ENCODE measurements at regions not wholly inside any gene's neighbourhood (a gene's known extent, or its start where the extent isn't known, plus 50 kb on each side); places are given as distances from the start of the nearest gene placed in this dataset.

DNA sequence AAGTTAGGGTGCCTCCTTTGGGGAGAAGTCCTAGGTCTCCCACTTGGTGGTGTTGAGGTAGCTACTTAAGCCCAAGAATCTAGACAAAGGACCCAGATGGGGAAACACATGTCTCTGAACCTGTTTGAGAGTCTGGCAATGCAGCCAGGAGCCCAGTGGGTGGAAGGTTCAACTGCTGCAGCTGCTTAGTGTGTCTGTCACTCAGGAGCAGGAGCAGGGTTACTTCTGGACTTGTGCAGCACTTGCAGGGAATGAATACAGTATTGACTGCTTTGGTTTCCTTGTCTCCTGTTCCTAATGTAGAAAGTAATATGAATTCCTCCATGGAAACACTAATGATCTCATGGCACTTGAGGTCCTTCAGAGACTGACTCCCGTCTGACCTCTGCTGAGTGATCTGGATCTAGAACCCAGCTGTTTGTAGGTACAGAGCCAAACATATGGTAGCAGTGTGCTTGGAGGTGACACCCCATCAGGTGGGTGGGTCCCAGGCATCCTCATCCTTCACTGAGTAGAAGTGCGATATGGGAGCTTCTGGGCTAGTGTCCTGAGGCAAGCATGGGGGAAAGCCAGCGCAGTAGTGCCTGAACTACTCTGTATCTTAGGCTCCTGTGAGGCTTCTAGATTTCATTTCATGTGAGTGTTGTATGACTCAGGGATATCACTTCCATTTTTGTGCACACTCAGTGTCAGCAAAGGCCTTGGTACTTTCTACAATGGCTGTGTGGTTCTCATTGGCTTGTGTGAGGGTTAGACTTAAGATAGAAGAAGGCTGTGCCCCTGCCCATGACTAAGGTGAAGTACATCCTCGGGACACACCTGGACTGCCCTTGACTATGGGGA lies 85.0 kb upstream of the WDR1 start:
- DNase-seq, result no peak

DNA sequence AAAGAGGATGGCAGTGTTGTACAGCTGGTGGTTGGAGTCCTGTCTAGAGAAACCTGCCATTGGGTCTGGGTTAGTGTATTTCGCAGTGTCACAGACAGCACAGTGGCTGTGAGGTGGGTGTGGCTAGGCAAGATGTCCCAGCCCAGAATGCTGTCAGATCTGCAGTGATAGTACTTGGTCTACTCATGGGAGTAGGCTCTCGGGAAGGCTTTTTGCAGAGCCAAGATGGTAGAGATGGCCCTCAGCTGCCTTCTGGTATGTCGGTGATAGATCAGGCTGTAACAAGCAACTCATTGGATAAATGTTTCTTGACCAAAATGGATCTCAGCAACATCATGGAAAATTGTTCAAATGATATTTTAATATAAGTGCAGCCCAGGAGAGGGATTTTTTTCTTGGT lies 84.3 kb upstream of the WDR1 start:
- no peak for DNase-seq

DNA sequence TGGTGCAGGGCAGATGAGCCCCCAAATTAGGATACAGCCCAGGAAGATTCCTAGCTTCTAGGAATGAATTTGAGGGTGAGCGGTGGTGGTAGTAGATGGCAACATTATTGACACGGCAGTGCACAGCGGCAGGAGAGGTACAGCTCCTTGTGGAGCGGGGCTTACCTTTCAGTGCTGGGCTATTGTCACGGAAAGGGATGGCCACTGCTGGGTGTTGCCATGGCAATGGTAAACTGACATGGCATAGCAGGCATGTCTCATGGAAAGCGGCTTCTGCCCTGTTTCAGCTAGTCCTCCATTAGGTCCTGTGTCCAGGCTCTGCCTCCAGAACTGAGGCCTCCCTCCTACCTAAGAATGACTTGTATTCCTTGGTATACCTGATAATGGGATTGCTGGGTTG lies 81.8 kb upstream of the WDR1 start:
- no peak for DNase-seq

DNA sequence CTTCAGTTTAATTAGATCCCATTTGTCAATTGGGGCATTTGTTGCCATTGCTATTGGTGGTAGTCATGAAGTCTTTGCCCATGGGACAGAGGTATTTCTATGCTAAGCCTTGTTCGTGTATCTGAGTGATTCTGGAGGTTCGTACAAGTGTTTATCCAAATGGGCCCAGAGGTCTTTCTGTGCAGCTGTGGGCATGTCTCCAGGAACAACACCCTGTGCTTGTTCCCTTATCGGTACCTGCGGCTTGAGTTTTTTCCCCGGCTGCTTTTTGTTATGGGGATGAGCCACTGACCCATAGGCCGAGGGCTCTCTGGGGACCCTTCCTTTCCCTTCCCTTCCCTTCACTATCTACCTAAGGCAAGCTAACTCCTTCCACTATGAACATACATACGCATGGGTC lies 81.4 kb upstream of the WDR1 start:
- DNase-seq, result no peak

DNA sequence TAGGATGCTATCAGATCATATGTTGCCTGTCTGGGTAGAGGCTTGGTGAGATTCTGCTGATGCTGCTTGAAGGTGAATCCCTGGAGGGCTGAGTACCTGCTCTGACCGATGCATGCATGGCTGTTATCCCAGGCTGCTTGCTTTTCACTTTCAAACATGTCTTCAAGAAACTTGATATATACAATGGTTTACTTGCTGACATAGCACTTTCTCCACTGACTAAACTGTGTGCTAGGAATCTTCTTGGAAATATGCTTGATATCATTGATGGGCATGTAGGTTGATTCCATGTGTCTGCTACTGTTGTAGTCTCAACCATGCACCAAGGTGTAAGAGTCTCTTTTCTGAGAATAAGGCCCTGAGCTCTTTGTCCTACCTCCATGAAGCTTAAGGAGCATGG lies 79.6 kb upstream of the WDR1 start:
- DNase-seq, result no peak

DNA sequence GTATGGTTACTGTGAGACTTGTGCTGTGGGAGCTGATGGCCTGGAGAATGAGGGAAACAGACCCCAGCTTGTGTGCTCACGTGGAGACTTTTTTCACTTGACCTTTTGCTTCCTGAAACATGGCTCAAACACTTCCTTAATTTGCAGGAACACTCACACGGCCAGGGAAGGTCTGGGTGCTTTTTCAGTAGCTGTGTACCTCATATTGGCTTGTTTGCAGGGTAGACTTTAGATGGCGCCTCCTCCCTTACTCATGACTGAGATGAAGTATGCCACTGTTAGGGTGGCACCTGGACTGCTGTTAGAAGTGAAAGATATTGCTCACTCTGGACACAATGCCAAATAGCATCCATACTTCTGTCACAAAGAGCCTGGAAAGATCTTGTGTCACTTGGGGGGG lies 75.7 kb upstream of the WDR1 start:
- DNase-seq, result no peak

DNA sequence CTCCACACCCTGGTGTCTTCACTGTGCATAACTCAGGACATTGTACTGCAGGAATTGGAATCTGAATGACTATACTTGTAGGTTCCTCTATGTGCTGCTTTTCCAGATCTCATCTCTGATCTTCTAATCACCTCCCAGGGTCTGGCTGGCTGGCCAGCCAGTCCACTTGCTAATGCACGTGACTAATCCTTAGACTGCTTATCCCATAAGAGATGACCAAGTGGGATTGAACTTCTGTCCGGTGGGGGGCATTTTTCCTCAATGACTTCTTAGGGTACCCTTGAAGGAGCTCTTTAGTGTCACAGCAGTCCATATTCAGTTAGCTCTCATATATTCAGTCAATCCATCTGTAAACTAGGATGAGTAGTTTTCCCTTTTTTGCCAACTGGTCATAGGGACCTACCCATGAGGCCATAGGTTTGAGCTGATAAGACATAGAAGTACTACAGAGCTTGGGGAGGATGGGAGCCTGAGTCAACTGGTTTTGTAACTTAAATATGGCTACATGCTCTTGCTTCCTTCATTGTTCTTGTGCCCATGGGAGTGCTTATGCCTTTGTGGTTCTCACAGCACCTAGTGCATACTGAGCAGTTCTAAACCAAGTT lies 71.9 kb upstream of the WDR1 start:
- no peak for DNase-seq

DNA sequence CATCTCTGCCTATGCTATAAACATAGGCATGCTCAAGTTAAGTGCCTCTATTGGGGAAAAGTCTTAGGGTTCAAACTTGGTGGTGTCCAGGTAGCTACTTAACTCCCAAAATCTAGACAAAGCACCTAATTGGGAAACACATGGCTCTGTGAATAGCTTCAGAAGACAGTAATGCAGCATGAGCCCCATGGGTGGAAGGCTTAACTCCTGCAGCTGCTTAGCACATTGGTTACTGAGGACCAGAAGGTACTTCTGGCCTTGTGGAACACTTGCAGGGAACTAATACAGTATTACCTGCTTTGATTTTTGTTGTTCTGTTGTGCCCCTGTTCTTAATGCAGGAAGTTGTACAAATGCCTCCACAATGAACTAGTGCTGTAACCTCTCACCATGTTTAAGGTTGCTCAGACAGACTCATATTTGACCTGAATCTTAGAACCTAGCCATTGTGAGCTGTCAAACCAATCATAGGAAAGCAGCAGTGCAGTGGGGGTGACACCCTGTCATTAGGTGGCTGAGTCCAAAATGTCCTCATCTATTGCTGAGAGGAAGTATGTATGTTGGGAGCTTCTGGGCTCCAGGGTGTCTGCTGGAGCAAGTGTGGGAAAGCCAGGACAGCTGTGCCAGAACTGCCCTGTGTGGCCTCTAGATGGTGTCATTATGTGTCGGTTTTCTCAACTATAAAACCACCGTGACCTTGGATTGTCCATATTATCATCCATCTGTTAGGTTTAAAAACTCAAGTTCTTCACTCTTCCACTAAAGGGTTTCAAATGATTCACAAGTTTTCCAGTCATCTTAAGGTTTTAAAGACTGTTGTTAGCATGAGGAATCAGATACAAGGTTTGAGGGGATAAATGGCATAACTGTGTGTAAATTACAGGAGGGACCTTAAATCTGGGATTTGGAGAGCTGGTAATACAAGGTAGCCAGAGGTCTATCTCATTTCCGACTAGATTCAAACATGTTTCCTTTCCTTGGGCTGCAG lies 69.9 kb upstream of the WDR1 start:
- no peak for DNase-seq

DNA sequence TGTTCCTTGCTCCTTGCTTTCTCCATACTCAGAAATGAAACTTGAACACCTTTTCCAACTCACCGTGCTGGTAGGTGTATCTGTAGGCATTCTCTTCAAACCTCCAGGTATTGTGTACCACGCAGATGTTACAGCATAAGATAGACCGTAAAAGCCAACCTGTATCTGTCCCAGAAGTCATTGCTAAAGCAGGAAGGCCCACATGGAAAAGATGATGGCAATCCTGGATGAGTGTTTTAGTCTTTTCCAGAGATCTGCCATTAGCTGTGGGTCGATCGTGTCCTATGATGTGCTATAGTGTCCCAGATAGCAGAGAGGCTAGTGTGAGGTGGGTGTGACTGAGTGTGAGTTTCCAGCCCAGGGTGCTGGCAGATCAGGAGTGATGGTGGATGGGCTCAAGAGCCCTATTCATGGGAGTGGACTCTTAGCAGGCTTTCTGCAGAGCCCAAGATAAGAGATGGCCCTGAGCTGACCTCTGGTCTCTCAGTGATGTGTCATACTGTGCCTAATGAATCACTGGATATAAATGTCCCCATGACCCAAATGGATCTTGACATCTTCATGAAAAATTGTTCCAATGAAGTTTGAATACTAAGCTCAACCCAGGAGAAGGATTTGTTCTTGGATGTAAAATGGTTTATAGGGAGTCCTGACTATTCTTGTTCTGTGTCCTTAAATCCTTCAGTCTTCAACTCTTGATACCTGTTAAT lies 69.1 kb upstream of the WDR1 start:
- DNase-seq, result no peak

DNA sequence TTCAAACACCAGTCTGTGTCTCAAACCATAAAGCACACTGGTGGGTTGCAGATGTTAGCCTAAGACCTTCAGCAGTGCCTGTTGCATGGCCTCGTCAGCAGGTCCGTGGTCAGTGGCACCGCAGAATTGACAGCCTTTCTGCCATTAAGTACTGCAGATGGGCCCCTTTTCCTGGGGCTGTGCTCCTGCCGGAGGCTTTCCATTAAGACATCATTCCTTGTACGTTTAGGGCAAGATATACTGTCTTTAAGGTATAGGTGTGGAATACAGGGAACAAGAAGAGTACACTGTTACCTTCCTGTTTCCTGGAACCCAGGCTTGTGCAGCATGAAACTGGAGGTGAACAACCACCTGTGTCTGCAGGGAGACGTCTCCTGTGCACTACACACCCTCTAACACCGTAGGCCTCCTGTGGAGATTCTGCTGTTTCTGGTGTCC lies 67.9 kb upstream of the WDR1 start:
- DNase-seq, result no peak

DNA sequence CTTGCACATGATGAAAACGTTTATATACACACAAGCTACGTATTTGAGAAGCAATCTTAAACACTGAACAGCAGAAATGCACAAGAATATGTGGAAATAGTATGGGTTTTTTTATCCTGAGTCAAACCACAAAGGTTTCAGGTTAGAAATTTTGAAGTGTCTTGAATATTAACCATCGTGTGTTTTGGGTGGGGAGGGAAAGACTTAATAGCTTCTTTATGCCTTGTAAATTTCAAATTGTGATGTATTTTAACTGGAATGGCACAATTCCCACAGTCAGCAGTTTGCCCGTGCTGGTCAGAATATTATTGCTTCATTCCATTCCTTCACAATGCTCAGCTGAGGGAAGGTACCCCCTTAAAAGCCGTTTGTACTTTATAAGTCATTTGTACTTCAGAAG lies 67.4 kb upstream of the WDR1 start:
- DNase-seq, result no peak

DNA sequence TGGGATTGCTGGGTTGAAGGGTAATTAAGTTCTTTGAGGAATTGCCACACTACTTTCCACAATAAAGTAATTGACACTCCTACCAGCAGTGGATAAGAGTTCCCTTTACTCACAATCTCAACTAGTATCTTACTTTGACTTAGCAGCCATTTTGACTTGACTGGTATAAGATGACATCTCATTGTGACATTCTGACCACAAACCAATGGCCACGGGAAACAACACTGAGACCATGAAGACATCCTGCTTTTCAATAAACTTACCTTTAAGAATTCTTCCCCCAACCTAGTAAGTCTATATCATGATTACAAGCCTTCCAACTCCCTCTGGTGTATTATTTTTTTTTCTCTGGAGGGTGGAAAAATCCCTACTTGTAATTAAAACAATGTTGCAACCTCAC lies 66.9 kb upstream of the WDR1 start:
- no peak for DNase-seq

DNA sequence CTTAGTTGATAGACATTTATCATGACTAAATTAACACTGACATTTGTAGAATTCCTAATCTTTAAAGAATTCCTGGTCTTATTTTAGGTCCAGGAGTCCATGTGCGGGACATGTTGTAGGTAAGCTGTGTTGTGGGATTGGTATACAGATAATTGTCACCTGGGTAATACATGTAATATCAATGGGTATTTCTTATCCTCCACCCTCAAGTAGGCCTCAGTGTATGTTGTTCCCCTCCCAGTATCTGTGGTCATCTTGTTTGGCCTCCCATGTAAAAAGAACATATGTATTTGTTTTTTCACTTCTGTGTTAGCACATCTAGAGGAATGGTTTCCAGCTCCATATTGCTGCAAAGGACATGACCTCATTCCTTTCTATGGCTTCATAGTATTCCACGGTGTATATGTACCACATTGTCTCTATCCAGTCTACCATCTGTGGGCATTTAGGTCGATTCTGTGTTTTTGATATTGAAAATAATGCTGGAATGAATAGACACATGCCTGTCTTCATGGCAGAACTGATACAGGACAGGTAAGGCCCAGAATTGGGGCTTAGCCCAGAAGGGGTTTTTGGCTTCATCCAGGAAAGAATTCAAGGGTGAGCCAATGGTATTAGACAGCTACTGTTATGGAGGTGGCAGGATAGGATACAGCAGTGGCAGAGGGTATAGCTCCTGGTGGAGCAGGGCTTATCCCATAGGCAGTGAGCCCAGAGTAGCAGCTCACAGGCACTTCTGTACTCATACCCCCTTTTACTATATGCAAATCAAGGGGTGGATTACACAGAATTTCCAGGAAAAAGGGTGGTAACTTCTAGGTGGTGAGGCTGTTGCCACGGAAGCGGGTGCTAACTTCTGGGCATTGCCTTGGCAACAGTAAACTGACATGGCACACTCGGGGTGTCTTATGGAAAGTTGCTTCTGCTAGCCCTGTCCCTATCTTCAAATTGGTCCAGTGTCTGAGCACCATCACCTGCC lies 66.1 kb upstream of the WDR1 start:
- DNase-seq, result no peak

DNA sequence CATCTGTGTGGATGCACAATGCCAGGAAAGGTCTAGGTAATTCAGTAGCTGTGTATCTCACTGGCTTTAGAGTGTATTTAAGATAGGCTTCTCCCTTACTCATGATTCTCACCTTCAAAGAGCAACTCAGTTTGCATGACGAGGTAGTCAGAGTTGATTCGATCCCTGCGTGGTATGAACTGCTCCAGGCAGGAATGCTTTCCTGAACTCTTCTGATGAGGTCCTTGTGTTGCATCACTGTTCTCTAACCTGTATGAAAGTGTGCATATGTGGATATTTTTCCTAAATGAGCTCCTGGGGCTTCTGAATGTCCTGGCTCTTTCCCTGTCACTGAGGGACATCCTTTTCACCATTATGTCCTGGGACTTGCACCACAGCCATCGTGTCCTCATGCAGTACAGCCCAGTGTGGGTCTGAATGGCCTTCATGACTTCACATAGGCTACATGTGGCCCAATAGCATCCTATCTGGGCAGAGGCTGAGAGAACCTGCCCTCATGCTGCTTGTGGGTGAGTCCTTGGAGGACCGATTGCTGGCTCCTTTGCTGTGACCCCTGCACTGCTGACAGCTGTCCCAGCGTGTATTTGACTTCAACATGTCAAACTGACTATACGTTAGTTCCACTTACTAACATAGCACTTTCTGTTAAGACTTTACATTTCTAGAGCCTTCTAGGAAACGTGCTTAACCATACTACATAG lies 65.3 kb upstream of the WDR1 start:
- DNase-seq, result no peak

DNA sequence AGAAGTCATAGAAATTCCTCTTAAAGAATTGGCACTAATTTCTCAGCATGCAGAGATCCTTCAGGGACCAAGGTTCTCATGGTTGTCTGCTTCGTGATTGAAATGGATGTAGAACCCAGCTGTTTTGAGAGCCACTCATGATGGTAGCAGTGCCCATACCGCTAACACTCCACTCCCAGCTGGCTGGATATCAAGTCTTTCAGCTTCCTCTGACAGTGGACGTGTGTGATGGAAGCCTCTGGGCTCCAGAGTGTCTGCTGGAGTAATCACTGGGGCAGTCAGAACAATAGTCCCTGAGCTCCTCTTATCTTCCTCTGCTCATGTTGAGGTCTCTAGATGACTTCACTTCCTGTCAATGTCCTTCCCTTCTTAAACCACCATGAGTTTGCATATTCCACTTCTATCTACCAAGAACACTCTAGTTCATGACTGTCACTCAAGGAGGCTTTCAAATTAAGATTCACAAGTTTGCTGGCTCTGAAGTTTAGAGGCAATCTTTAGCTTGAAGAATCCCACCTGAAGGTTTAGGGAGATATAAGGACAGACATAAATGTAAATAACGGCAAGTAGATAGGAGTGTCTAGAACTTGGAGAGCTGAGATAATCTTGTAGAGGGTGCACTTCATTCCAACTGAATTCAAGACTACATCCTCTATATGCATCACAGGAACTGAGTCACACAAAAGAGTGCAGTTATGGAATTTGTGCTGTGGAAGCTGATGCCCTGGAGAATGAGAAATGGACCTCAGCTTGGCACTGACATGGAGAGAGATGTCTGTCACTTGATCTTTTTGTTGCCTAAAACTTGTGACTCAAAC lies 64.5 kb upstream of the WDR1 start:
- DNase-seq, result no peak

DNA sequence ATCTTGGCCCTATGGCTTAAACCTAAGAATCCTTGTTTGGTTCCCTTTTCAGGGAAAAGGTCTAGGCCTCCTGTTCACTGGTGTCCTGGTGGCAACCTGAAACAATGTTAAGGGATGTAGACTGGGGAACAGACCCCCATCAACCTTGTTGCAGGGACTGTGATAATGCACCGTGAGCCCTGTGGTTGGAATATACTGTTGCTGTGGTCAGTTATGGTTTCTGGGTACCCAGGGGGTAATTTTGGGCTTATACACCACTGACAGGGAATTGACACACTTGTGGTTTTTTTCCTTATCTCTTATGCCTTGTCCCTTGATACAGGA lies 64.0 kb upstream of the WDR1 start:
- DNase-seq, result no peak

DNA sequence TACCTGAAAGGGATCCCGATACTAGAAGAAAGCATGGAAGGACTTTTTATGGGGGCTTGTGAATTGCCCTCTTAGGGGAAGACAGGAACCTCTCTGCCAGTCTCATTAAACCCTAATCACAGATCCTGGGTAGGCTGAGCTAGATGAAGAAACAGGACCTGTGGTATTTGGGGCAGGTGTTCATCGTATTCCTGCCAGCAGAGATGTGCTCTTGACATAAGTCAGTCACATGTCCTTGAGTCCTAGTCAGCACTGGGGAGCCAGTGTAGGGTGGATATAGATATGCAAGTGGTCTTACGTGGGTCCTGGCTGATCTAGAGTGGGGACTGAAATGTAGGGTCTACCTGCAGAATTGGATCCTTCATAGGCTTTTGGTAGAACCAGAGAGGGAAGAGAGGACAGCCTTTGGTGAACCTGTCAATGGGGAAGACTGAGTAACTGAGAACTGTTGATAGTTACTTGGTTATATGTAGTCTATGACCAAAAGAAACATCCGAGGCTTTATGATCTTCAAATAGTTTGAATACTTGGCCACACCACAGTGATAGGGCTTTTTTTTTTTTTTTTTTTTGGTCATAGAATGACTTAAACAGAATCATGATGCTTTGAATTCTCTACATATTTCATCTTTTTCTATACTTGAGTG lies 63.5 kb upstream of the WDR1 start:
- no peak for DNase-seq

DNA sequence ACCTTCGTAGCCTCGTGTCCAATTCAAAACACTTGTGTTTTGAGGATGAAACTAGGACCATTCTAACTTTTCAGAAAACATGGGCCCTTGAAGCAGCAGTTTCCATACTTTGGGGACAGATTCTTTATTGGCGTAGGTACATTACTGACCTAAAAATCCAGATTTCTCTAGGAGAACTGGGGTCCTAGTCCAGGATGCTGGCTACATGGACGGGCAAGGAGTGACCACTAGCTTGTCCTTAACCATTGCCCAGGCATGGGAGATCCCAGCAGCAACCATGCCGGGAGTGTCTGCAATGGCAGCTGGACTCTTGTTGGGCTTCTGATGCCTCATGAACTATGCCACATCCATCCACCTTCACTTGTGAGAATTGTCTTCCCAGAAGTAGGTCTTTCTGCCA lies 62.2 kb upstream of the WDR1 start:
- no peak for DNase-seq

DNA sequence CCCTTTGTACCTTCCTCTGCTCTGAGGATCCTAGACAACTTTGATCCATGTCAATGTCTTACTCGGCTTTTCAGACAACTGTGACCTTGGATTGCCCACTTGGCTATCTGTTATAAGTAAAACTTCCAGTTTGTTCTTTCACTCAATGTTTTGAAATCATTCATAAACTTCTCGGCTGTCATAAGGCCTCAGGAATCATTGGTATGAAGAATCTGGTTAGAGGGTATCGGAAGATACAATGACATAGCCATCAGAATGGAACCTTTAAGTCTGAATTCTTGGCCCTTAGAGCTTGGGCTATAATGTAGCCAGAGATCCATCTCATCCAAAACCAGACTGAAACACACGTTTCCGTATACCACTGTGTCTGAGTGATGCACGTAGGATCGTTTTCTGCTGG lies 59.0 kb upstream of the WDR1 start:
- DNase-seq, result no peak

Data from occipital lobe (tissue), 1 donor.